Thymus (tissue), 11 donors: ENCODE measurements at regions not wholly inside any gene's neighbourhood (a gene's known extent, or its start where the extent isn't known, plus 50 kb on each side); places are given as distances from the start of the nearest gene placed in this dataset.

Source experiments
- DNase-seq, 9 donors: peaks; one replicate each; pipeline ENCODE4 v3.0.0-alpha.2; 2013; ENCODE audit warnings: low spot score in 9 of 9, low read depth in 6 of 9, missing footprints in 1 of 9
- H3K27ac ChIP-seq, 2 donors: one replicate each; pipeline ENCODE4 v1.5.1; 2013; ENCODE audit warnings: control low read depth in 1 of 2, low read depth in 1 of 2, low read length in 1 of 2, mild to moderate bottlenecking in 1 of 2, moderate library complexity in 1 of 2
- H3K27me3 ChIP-seq, 2 donors: one replicate each; pipeline ENCODE4 v1.5.1; 2013; ENCODE audit warnings: low read length in 1 of 2; ENCODE audit not compliant: control insufficient read depth in 2 of 2, insufficient read depth in 1 of 2
- H3K36me3 ChIP-seq, 2 donors: one replicate each; pipeline ENCODE4 v1.5.1; 2013; ENCODE audit warnings: low read length in 1 of 2, mild to moderate bottlenecking in 1 of 2, moderate library complexity in 1 of 2; ENCODE audit not compliant: control insufficient read depth in 2 of 2, insufficient read depth in 2 of 2
- H3K4me1 ChIP-seq, 2 donors: one replicate each; pipeline ENCODE4 v1.5.1; 2013; ENCODE audit warnings: low read length in 2 of 2; ENCODE audit not compliant: control insufficient read depth in 2 of 2, insufficient read depth in 2 of 2
- H3K4me3 ChIP-seq, 2 donors: one replicate each; pipeline ENCODE4 v1.5.1; 2013; ENCODE audit warnings: low read length in 2 of 2, control low read depth in 1 of 2, mild to moderate bottlenecking in 1 of 2
- H3K9me3 ChIP-seq, 2 donors: one replicate each; pipeline ENCODE4 v1.5.1; 2013; ENCODE audit warnings: low read length in 1 of 2, mild to moderate bottlenecking in 1 of 2; ENCODE audit not compliant: control insufficient read depth in 2 of 2, insufficient read depth in 1 of 2
- WGBS: extraction: QIAGEN DNeasy Blood & Tissue Kit; methylation state at CpG from one replicate; pipeline ENCODE4 v1.1.7; 2013; 5-methylcytosine and 5-hydroxymethylcytosine counted together
- donor health status: healthy.

GRCh38 chr6:8361259-8361658 is 74.1 kb downstream of the SLC35B3 start:
- no peaks in the 10 kb centered on the region for H3K4me1 ChIP-seq
- no peak overlapping the region for H3K4me3 ChIP-seq
- no peak for DNase-seq
- H3K27me3 ChIP-seq = no peaks in the 10 kb centered on the region
- 95% methylated on average over 8 of the region's 8 CpGs for WGBS
- H3K27ac ChIP-seq = no peak overlapping the region
- H3K9me3 ChIP-seq = no peaks in the 10 kb centered on the region
- no peaks in the 10 kb centered on the region for H3K36me3 ChIP-seq

- Histone ChIP-seq H3K36me3 (no peaks in the 10 kb centered on the region), H3K4me3 (no peak overlapping the region), H3K4me1 (no peaks in the 10 kb centered on the region), H3K9me3 (no peaks in the 10 kb centered on the region), H3K27ac (no peak overlapping the region), H3K27me3 (no peaks in the 10 kb centered on the region)
- DNase-seq = no peak
- 85% methylated on average over 4 of the region's 4 CpGs for WGBS
Observed at GRCh38 chr6:8352966-8353340, 82.4 kb downstream of the SLC35B3 start.

- Histone ChIP-seq H3K36me3 (no peaks in the 10 kb centered on the region), H3K4me3 (no peak overlapping the region), H3K9me3 (no peaks in the 10 kb centered on the region), H3K27ac (no peak overlapping the region), H3K27me3 (no peaks in the 10 kb centered on the region), H3K4me1 (no peaks in the 10 kb centered on the region)
- DNase-seq = no peak
- WGBS = 96% methylated on average over 1 of the region's 1 CpG
Observed at GRCh38 chr6:8352335-8352965, 82.9 kb downstream of the SLC35B3 start.

GRCh38 chr6:8343600-8343999 is 91.7 kb downstream of the SLC35B3 start:
- Histone ChIP-seq H3K27me3 (no peaks in the 10 kb centered on the region), H3K4me3 (no peak overlapping the region), H3K9me3 (no peaks in the 10 kb centered on the region), H3K4me1 (no peaks in the 10 kb centered on the region), H3K27ac (no peak overlapping the region), H3K36me3 (no peaks in the 10 kb centered on the region)
- WGBS = 80% methylated on average over 3 of the region's 3 CpGs
- DNase-seq = no peak

- Histone ChIP-seq H3K4me1 (no peaks in the 10 kb centered on the region), H3K27ac (no peak overlapping the region), H3K36me3 (no peaks in the 10 kb centered on the region), H3K27me3 (no peaks in the 10 kb centered on the region), H3K4me3 (no peak overlapping the region), H3K9me3 (no peaks in the 10 kb centered on the region)
- no peak for DNase-seq
- WGBS = 82% methylated on average over 10 of the region's 10 CpGs
Observed at GRCh38 chr6:8342241-8342819, 93.0 kb downstream of the SLC35B3 start.

GRCh38 chr6:8337147-8337546 is 98.2 kb downstream of the SLC35B3 start:
- DNase-seq = no peak
- WGBS = 62% methylated on average over 4 of the region's 4 CpGs
- Histone ChIP-seq H3K27me3 (no peaks in the 10 kb centered on the region), H3K27ac (no peak overlapping the region), H3K36me3 (no peaks in the 10 kb centered on the region), H3K9me3 (no peaks in the 10 kb centered on the region), H3K4me1 (no peaks in the 10 kb centered on the region), H3K4me3 (no peak overlapping the region)

GRCh38 chr6:8336406-8337057 is 98.8 kb downstream of the SLC35B3 start:
- Histone ChIP-seq H3K27me3 (no peaks in the 10 kb centered on the region), H3K9me3 (no peaks in the 10 kb centered on the region), H3K4me1 (no peaks in the 10 kb centered on the region), H3K4me3 (no peak overlapping the region), H3K27ac (no peak overlapping the region), H3K36me3 (no peaks in the 10 kb centered on the region)
- WGBS = 83% methylated on average over 11 of the region's 11 CpGs
- DNase-seq = no peak

GRCh38 chr6:8335896-8336295 is 99.4 kb downstream of the SLC35B3 start:
- Histone ChIP-seq H3K4me3 (no peak overlapping the region), H3K4me1 (no peaks in the 10 kb centered on the region), H3K36me3 (no peaks in the 10 kb centered on the region), H3K27me3 (no peaks in the 10 kb centered on the region), H3K27ac (no peak overlapping the region), H3K9me3 (no peaks in the 10 kb centered on the region)
- DNase-seq = no peak
- WGBS = 97% methylated on average over 7 of the region's 7 CpGs

GRCh38 chr6:8335381-8335780 is 100.0 kb downstream of the SLC35B3 start:
- Histone ChIP-seq H3K36me3 (no peaks in the 10 kb centered on the region), H3K9me3 (no peaks in the 10 kb centered on the region), H3K27ac (no peak overlapping the region), H3K27me3 (no peaks in the 10 kb centered on the region), H3K4me1 (no peaks in the 10 kb centered on the region), H3K4me3 (no peak overlapping the region)
- DNase-seq = no peak
- WGBS = 97% methylated on average over 1 of the region's 1 CpG
